ENCODE measurements at regions not wholly inside any gene's neighbourhood (a gene's known extent, or its start where the extent isn't known, plus 50 kb on each side); places are given as distances from the start of the nearest gene placed in this dataset.

DNA sequence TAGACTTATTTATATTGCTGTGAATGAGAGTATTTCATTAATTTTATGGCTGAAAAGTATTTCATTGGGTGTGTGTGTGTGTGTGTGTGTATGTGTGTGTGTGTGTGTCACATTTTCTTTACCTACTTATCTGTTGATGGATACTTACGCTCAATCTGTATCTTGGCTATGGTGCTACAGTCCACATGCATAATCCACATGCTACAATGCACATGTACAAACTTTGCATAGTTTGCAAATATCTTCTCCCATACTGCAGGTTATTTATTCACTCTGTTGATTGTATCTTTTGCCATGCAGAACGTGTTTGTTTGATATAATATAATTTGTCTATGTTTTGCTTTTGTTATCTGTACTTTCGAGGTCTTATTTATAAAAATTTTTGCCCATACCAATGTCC is 167.8 kb downstream of the RAB28 start:
- no peaks in the 10 kb centered on the region for H4K20me1 ChIP-seq (replicated peaks; ENCODE audit: control insufficient read depth, insufficient read depth, low read length)
- no peaks in the 10 kb centered on the region for H3K9me1 ChIP-seq (ENCODE audit: control insufficient read depth, insufficient read depth, low read length)
- TF ChIP-seq SETDB1 (IDR thresholded peaks at IDR 0.05; ENCODE audit: low read length) (no peak), ZNF124 (CRISPR knock-in tag; IDR thresholded peaks at IDR 0.05) (no peak), MCM2 (IDR thresholded peaks at IDR 0.05; ENCODE audit: low read depth) (no peak), ZNF121 (CRISPR knock-in tag; conservative IDR thresholded peaks at IDR 0.05) (no peak), OTX1 (CRISPR knock-in tag; IDR thresholded peaks at IDR 0.05) (no peak), TRIM24 (IDR thresholded peaks at IDR 0.05) (no peak), SP1 (CRISPR knock-in tag; IDR thresholded peaks at IDR 0.05) (no peak), ZNF143 (CRISPR knock-in tag; IDR thresholded peaks at IDR 0.05) (no peak), NCOA6 (IDR thresholded peaks at IDR 0.05) (no peak), SMARCA5 (IDR thresholded peaks at IDR 0.05) (no peak), SRSF1 (IDR thresholded peaks at IDR 0.05; ENCODE audit: low read depth, low read length) (no peak), ZNF3 (CRISPR knock-in tag; IDR thresholded peaks at IDR 0.05) (no peak)
- TF ChIP-seq, protein P1, sequence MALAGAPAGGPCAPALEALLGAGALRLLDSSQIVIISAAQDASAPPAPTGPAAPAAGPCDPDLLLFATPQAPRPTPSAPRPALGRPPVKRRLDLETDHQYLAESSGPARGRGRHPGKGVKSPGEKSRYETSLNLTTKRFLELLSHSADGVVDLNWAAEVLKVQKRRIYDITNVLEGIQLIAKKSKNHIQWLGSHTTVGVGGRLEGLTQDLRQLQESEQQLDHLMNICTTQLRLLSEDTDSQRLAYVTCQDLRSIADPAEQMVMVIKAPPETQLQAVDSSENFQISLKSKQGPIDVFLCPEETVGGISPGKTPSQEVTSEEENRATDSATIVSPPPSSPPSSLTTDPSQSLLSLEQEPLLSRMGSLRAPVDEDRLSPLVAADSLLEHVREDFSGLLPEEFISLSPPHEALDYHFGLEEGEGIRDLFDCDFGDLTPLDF (CRISPR knock-in tag; IDR thresholded peaks at IDR 0.05) = no peak
- TF ChIP-seq, protein P2, sequence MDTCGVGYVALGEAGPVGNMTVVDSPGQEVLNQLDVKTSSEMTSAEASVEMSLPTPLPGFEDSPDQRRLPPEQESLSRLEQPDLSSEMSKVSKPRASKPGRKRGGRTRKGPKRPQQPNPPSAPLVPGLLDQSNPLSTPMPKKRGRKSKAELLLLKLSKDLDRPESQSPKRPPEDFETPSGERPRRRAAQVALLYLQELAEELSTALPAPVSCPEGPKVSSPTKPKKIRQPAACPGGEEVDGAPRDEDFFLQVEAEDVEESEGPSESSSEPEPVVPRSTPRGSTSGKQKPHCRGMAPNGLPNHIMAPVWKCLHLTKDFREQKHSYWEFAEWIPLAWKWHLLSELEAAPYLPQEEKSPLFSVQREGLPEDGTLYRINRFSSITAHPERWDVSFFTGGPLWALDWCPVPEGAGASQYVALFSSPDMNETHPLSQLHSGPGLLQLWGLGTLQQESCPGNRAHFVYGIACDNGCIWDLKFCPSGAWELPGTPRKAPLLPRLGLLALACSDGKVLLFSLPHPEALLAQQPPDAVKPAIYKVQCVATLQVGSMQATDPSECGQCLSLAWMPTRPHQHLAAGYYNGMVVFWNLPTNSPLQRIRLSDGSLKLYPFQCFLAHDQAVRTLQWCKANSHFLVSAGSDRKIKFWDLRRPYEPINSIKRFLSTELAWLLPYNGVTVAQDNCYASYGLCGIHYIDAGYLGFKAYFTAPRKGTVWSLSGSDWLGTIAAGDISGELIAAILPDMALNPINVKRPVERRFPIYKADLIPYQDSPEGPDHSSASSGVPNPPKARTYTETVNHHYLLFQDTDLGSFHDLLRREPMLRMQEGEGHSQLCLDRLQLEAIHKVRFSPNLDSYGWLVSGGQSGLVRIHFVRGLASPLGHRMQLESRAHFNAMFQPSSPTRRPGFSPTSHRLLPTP (IDR thresholded peaks at IDR 0.05; ENCODE audit: borderline replicate concordance, extremely low read depth, insufficient read length) = no peak
- TF ChIP-seq, protein P3, sequence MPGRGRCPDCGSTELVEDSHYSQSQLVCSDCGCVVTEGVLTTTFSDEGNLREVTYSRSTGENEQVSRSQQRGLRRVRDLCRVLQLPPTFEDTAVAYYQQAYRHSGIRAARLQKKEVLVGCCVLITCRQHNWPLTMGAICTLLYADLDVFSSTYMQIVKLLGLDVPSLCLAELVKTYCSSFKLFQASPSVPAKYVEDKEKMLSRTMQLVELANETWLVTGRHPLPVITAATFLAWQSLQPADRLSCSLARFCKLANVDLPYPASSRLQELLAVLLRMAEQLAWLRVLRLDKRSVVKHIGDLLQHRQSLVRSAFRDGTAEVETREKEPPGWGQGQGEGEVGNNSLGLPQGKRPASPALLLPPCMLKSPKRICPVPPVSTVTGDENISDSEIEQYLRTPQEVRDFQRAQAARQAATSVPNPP (IDR thresholded peaks at IDR 0.05; ENCODE audit: borderline replicate concordance, insufficient read depth, insufficient read length) = no peak
- H3K9me3 ChIP-seq (replicated peaks; ENCODE audit: control insufficient read depth, insufficient read depth, low read depth, low read length) = no peaks in the 10 kb centered on the region
- no peaks in the 10 kb centered on the region for H3K36me3 ChIP-seq (ENCODE audit: control insufficient read depth, insufficient read depth, low read length)
- no peak for ATAC-seq
- FAIRE-seq = no peak
- H3K4me1 ChIP-seq (replicated peaks in 1 of 2; ENCODE audit: control insufficient read depth in 2 of 2, insufficient read depth in 2 of 2, low read length in 2 of 2) = no peaks in the 10 kb centered on the region
- no peak for DNase-seq (ENCODE audit: extremely low read depth in 1 of 4, low spot score in 3 of 4)
- no peaks in the 10 kb centered on the region for H3K27me3 ChIP-seq (ENCODE audit: control insufficient read depth in 2 of 2, insufficient read depth in 2 of 2, low read length in 2 of 2)
- ChIA-PET CTCF (ENCODE audit: low intra/inter-chr PET ratio) (no interaction called here), POLR2A (no interaction called here)
- no peak overlapping the region for H3K27ac ChIP-seq (ENCODE audit: extremely low read depth, low read depth, low read length)
- no peak overlapping the region for H2AFZ ChIP-seq (ENCODE audit: low read depth, low read length)
- 51% methylated on average over 3 of the region's 3 CpGs for WGBS (ENCODE audit: insufficient coverage, low coverage, missing lambda C conversion rate)
- in situ Hi-C loops (cut with MboI) (no loop called here), intact Hi-C loops (cut with micrococcal nuclease) (no loop called here)
- no peak overlapping the region for H3K9ac ChIP-seq (ENCODE audit: insufficient read depth in 1 of 2, low read depth in 2 of 2, low read length in 2 of 2)
- BruUV-seq (replicated peaks) = no TSS peak
- no peak overlapping the region for H3K4me3 ChIP-seq
- H3K79me2 ChIP-seq (ENCODE audit: control insufficient read depth, insufficient read depth, low read length) = no peaks in the 10 kb centered on the region
- H3K4me2 ChIP-seq (ENCODE audit: insufficient read depth, low read length) = no peak overlapping the region

All from K562 (cell line).